Epidermal melanocyte (primary cell): ENCODE measurements at regions not wholly inside any gene's neighbourhood (a gene's known extent, or its start where the extent isn't known, plus 50 kb on each side); places are given as distances from the start of the nearest gene placed in this dataset.

Experiments
- DNase-seq: peaks from one replicate; pipeline ENCODE4 v3.0.0; 2011; ENCODE audit warnings: low spot score; ENCODE audit not compliant: insufficient read length

DNA sequence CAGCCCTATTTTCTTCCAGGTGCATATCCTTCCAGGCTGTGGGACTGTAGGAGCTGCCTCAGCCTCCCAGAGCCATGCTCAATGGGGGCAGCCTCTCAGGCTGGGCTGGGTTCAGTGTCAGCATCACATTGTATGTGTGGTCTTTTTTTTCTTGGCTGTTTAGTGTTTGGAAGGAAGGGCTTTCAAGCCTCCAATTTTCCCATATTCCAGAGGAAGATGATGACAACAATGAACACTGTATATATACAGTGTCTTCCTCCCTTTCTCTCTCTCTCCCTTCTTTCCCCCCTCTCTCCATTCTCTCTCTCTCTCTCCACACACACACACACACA lies 326.4 kb downstream of the DYSF start:
- DNase-seq, result no peak

DNA sequence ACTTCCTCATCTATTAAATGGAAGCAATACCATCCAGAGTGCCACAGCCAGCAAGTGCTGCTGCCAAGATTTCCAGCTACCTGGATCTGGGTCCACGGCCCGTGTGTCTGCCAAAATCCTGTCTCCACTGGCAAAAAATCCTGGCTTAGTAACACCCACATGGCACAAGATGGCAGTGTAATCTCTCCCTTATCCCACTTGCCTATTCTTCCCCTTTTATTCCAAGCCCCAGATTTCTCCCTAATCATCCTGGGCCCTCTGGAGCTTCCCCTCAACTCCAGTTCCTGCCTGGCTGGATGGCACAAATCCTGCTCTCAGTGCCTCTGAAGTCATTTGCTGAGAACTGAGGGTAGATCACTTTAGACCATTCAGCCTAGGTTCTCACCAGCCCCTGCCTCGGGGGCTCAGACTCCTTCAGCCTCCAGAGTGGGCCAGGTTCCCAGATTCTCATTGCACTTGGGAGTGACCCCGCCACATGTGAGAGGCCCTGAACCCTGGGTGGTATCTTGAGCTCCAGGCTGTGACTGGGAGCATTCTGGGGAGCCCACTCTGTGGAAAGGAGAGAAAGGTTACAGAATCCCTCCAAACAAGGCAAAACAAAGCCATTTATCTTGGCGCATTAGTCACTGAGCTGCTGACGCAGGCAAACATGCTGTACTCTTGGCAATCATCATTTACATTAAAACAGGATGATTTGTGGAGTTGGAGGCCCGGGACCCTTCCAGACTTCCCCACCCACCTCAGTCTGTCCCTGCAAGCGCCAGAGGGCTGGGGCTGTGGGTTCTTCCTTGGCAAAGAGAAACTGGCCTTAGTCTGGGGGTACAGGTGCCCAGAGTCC lies 325.8 kb downstream of the DYSF start:
- no peak for DNase-seq

DNA sequence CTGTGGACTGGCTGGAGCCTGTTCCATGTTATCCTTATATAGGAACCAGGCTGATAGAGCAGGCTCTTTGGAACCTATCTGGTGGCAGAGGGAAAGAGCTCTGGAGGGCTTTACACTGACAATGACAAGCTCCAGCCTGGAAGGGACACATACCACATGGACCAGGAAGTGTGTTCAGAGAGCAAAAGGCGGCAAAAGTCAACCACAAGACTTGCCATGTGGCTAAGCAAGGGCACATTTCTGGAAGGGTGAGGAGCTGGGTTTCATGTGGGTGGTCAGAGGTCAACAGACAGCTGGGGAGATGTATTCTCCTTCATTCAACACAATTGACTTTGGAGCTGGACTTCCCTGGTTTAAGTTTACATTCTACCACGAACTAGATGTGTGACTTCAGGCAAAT lies 325.2 kb downstream of the DYSF start:
- DNase-seq, result no peak

DNA sequence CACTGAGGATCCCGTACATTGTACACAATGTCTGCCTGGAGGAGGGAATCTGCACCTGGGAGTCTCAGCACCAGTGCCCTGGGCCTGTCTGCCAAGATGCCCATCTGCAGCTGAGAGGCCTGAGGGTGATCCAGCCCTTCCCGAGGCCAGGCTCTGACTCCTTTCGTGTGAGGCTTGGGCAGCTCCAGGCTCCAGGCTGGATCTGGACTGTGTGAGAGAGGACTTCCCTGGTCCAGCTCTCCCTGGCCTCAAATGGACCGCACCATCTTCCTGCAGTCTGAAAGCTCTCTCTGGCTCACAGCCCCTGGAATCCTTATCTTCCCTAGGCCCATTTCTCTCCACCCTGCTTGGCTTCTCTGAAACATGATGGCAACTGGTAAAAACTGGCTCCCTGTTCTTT lies 324.6 kb downstream of the DYSF start:
- no peak for DNase-seq

DNA sequence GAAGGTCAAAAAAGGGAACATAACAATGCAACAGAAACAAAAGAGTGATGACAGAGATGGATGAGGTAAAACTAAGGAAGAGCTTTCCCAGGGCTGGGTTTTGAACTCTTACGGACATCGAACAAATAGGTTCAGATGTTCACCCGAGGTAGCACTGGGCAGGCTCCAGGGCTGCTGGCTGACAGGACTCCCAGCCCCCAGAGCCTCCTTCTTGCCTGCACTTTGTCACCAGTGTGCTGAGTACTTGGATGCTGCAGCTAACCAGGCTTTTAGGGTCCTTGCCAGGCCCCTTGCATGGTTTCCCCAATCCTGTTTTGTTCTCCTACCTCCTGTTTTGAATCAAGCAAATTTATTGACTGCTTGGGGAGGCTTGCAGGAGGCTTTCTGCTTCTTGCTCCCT lies 322.9 kb downstream of the DYSF start:
- no peak for DNase-seq

DNA sequence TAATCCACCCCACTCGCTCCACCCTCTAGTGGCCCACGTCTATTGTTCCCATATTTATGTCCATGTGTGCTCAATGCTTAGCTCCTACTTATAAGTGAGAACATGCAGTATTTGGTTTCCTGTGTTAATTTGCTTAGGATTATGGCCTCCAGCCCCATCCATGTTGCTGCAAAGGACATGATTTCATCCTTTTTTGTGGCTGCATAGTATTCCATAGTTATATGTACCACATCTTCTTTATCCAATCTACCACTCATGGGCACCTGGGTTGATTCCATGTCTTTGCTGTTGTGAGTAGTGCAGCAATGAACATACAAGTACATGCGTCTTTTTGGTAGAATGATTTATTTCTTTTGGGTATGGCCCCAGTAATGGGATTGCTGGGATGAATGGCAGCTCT lies 319.9 kb downstream of the DYSF start:
- DNase-seq, result no peak

DNA sequence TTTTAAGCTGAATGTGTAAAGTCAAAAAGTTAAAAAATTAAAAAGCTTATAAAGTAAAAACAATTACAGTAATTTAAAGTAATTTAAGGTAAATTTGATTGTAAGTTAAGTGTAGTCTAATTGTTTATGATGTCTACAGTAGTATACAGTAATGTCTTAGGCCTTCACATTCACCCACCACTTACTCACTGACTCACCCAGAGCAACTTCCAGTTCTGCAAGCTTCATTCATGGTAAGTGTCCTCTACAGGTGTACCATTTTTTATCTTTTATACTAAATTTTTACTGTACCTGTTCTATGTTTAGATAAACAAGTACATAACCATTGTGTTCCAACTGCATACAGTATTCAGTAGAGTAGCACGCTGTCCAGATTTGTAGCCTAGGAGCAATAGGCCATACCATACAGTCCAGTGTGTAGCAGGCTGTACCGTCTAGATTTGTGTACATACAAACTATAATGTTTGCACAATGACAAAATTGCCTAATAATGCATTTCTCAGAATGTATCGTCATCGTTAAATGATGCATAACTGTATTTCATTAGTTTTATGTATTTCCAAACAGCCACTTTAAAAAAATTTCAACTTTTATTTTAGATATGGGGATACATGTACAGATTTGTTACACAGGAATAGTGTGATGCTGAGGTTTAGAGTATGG lies 319.3 kb downstream of the DYSF start:
- no peak for DNase-seq

DNA sequence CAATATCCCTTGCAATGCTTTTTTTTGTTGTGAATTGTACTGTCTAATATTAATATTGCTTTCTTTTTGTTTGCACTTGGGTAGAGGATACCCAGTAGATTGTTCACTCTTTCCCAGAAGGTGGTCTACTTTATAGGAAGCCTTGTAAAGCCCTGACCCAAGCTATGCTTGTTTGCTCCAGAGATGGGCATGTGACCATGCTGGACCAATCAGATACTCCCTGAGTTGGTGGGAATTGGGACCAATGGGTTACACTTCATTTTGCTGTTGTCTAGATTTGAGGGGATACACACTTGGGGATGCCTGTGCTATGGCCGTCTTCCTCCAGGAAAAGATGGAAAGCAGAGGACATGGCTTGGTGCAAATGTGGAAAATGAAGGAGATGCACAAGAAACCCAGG lies 314.3 kb downstream of the DYSF start:
- DNase-seq, result no peak

DNA sequence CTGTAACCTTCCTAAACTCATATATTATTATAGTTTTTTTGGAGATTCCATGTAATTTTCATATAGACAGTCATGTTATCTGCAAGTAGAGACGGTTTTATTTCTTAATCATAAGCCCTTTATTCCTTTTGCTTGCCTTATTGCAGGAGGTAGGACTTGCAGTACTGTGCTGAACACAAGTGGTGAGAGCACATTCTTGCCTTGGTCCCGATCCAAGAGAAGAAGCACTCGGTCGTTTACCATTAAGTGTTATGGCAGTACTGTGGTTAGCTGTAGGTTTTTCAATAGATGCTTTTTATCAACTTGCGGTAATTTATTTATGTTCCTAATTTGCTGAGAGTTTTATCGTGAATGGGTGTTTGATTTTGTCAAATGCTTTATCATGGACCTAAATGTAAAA lies 305.7 kb downstream of the DYSF start:
- DNase-seq, result no peak

DNA sequence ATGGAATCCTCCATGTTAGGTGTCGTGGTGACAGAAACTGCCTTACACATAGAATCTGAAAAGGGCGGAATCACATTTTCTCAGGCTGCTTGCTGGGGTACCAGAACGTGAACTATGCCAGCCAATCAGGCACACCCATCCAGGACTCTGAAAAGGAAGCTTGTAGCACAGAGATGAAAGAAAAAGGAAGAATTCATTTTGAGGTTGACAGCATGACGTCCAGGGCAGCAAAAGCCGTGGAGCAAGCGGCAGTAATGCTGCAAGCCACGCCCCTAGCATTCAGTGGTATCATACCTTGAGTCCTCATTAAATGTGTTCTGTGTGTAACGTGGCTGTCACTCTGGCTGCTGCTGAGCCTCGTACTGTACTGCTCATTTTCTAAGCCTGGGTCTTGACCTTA lies 304.0 kb downstream of the DYSF start:
- DNase-seq, result no peak

DNA sequence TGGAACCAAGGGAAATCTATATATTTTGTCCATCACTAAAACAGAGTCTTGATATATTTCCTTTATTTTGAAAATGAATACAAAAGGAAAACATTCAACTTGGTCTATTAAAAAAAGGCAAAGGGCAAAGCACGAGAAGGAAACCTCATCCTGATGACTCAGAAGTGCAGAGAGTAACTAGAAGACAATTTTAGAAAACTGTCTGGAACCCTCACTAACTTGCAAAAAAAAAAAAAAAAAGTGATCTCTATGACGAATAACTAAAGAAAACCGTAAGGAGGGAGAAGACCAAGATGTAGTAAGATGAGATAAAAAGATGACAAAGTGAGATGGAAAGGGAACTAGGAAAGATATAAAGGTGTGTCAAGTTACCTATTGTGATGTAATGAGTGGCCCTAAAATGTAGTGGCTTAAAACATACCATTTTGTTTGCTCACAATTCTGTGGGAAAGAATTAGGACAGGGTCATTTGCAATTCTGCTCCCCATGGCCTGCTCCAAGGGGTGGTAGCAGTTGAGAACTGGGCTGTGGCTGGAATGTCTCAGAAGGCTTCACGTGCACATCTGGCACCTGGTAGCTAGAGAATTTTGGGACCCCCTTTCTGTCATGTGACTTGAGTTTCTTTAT lies 303.0 kb downstream of the DYSF start:
- DNase-seq, result no peak

DNA sequence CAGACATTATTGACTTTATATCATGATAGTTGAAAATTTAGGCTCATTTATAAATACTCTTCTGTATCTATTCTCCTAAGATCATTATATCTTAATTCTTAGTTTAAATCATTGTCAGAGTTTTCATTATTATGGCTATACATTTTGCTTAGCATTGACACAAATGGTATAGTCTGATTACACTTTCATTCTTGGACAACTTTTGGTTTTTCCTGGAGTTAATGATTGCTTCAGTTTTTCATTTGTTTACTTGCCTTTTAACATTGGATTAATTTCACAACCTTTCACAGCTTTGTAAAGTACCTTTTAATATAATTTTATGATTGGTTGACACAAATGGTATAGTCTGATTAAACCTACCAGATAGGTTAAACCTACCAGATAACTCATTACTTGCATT lies 298.2 kb downstream of the DYSF start:
- no peak for DNase-seq

DNA sequence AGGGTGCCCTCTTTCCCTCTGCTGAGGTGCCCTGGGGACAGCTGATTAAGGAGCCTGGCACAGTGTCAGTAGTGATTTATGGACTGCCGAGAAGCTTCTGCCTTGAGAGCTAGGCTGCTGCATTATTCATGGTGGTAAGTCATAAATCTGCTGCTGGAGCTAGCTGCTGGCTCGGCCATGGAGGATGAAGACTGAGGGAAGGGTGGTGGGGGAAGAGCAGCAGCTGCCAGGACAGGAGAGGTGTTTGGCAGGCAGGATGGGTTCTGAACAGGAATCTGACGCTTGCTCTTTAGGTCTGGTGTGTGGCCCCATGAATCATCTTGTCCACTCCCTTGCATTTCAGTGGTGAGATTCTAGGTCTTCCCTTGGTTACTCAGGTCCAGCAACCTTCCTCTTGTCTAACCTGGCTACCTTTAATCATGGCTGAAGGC lies 296.3 kb downstream of the DYSF start:
- no peak for DNase-seq

DNA sequence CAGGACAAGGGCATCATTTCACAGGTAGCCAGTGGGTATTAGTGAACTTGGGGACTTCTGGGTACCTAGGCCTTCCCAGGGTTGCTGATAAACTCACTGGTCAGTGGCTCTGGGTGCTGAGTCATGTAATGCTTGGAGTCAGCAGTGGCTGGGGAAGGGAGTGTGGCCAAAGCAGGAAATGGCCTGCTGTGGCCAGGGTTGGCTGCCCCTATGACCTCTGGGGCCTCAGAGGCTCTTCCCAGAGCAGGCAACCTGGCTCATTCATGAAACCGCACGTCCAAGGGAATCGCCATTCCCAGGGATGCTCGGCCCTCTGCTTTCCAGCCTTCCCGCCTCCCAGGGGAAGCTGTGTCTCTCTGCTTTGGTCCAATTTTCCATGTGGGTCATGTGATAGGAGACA lies 294.9 kb downstream of the DYSF start:
- no peak for DNase-seq

DNA sequence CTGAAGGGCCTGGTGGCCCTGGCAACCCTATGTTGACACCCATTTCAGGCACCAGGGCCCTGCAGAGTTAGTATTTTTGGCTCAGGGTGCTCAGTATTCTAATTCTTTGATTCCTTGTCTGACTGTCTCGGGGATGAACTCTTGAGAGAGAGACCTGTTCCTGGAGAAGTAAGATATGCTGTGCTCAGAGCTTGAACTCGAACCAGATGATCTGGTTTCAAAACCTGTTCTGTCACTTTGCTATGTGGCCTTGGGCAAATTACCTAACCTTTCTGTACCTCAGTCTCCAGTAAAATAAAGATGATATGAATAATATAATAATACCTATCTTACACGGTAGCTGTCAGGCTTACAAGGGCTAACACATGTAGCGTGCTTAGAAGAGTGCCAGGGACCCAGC lies 294.2 kb downstream of the DYSF start:
- DNase-seq, result no peak

DNA sequence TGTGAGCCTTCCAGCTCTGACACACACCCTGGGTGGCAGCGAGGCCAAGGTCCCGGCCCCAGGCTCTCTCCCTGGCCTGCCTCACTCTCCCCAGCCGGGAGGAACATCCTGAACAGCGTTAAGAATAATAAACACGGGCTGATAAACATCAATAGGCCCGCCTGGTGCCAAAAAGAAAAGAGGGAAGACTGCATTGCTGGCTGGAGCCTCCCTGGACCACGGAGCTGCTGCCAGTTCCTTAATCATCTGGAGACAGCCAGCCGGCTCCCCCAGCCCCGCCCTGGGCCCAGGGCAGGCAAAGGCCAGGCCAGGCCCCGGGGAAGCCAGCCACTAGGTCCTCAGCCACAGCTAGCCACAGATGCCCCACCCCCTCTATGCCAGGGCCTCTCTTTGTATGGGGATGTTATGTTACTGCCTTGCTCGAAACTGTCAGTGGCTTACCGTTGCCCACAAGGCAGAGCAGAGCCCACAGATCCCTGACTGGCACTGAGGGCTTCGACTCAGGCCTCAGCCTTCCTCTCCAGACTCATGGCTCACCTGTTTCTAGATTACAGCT lies 293.7 kb downstream of the DYSF start:
- DNase-seq, result no peak

DNA sequence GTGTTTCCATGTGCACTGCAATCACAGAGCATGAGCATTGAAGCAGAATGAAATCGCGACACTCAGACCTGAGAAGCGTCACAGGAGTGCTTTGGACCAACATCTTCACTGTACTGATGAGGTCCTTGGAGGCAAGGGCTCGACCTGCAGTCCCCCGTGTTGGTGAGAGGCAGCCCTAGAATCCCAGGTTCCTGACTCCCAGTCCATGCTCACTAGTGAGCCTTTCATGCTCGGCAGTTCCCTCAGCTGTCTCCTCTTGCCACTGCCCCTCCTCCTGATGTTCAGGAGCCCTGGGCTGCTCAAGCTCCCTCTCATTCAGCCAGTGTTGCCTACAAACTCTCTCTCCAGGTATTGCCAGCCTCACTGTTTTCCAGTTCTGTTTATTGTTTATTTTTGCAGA lies 291.4 kb downstream of the DYSF start:
- no peak for DNase-seq

DNA sequence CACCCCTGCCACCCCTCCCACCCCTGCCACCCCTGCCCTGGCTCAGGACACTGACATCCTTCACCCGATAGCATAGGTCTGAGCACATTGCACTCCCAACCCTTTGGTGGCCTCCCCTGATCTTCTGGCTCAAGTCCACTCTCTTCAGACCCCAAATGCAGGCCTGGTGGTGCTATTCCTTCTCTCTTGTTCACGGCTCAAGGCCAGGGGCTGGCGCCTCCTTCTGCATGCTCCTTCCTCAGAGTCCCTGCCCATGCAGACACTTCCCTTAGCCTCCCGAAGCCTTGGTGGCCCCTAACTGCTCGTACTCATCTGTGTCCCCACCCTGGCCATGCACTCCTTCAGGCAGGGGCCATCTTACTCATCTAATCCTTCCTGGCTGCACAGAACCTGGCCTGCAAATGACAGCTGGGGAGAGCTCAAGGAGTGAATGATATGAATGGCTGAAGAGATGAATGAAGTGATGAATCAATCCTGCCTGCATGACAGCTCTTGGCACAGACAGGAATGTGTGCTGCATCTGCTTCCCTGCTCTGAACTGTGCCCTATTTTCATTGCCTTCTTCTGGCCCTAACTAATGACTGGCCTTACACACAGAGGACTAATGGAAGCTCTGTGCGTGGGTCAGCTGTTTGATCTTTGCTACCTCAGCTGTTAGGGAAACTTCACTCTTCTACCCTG lies 290.8 kb downstream of the DYSF start:
- no peak for DNase-seq

DNA sequence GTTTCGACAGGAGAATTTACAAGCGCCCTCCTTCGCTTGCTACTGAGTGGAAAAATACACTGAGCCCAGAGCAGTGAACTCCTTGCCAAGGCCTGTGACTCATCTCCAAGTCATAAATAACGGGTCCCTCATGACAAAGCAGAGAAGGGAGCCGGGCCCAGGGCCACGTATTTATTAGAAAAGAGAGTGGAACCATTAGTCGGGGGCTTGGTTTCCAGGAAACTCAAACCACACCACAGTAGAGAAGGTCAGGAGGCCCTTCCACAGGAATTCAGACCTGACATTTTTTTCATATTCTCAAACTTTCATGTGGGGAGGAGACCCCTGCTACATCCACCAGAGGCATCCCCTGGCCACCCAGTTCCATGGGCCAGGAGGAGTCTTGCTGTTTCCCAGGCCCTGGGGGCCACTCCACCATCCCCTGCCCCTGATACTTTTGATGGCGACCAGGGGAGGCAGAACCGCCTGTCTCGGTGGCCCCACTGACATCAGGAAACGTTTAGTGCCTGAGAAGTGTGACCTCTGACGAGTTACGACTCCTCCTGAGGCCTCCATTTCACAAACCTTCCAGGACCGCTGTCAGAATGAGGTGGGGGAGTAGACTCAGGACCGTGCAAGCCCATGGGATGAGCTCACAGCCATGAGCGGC lies 289.7 kb downstream of the DYSF start:
- DNase-seq, result no peak

DNA sequence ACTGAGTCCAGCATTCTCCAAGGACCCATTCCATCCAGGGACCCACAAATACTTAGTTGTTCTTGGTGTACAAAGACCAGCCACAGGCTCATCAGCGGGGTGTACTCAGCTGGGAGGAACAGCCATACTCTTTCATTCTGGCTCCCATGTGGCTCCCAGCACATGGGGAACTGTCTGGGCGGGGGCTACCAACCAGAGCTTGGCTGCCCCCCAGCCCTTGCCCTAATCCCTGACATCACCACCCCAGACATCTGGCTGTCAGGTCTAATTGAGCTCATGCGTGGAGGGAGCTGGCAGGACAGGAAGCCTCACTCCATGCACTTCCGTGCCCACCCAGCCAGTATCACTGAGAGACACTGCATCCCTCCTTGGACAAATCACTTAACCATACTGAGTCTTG lies 283.6 kb downstream of the DYSF start:
- no peak for DNase-seq

DNA sequence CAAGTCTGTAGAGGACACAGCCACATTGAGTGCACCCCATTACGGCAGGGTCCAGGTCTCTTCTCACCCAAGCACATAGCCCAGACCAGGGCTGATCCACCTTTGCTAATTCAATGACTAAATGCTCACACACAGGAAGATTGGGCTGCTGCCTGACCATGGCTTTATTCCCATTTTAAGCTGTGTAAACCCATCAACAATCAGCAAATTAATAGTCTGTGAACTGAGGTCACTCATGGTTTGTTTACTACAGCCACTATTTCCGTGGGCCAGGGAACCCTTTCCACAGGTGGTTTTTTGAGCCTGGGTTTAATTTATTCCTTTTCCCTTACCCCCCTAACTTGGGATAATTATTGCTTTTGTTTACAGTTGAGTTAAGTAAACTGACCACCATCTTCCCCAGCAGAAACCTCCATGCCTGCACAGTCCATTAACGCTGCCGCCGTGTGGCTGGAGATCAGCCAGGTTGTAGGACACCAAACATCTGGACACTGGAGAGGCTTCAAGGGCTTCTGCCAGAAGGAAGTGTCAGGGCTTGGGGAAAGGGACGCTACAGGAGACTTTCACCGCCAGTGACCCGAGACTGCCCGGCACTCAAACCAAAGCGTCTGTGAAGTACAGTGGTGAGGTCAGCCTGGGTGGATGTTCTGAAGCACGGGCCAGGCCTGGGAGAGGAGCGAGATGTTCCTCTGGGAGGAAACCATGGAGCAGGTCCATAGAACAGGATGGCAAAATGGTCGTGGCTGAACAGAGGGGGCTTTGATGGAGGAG lies 282.9 kb downstream of the DYSF start:
- DNase-seq, result no peak
